WTC11 (cell line): ENCODE measurements at regions not wholly inside any gene's neighbourhood (a gene's known extent, or its start where the extent isn't known, plus 50 kb on each side); places are given as distances from the start of the nearest gene placed in this dataset.

Experiments
- ATAC-seq: fragments of 200-7000 bp; cut with Tn5 transposase; 2 replicates; pipeline ENCODE4 v1.10.0; 2021; ENCODE audit warnings: mild to moderate bottlenecking, moderate library complexity
- CTCF ChIA-PET: fragments of 300-600 bp; sonication (Branson Sonifier 250); formaldehyde crosslinking; loops from one replicate; lab custom pipeline; 2021; ENCODE audit warnings: antibody characterized with exemption; lab: Charles Lee
- POLR2A ChIA-PET: fragments of 350-600 bp; sonication (Branson Sonifier 250); formaldehyde crosslinking; loops from one replicate; lab custom pipeline; 2021; ENCODE audit warnings: antibody characterized with exemption; lab: Charles Lee
- DNase-seq: peaks from one replicate; pipeline ENCODE4 v3.0.0; 2021; ENCODE audit warnings: low spot score
- H3K27ac Mint-ChIP-seq: 2 replicates; pipeline ENCODE4 v1.8.0; 2021; ENCODE audit warnings: mixed read lengths
- H3K27me3 Mint-ChIP-seq: 2 replicates; pipeline ENCODE4 v1.8.0; 2021; ENCODE audit warnings: low read depth, mild to moderate bottlenecking, moderate library complexity, mixed read lengths
- H3K36me3 Mint-ChIP-seq: 2 replicates; pipeline ENCODE4 v1.8.0; 2021; ENCODE audit warnings: mixed read lengths
- H3K4me1 Mint-ChIP-seq: 2 replicates; pipeline ENCODE4 v1.8.0; 2022; ENCODE audit warnings: mixed read lengths
- H3K4me3 Mint-ChIP-seq: 2 replicates; pipeline ENCODE4 v1.8.0; 2021; ENCODE audit warnings: mild to moderate bottlenecking, moderate library complexity, mixed read lengths
- H3K9me3 Mint-ChIP-seq: 2 replicates; pipeline ENCODE4 v1.8.0; 2021; ENCODE audit warnings: mixed read lengths
- AFF4 ChIP-seq: sonication (generic); formaldehyde crosslinking; IDR thresholded peaks from 2 replicates; pipeline ENCODE4 v1.8.1; 2023; ENCODE audit warnings: mild to moderate bottlenecking, missing genetic modification reagents, borderline replicate concordance
- ATF1 ChIP-seq: sonication (generic); formaldehyde crosslinking; IDR thresholded peaks from 2 replicates; pipeline ENCODE4 v1.8.1; 2023; ENCODE audit warnings: mild to moderate bottlenecking, moderate library complexity, missing genetic modification reagents
- CREB1 ChIP-seq: sonication (generic); formaldehyde crosslinking; IDR thresholded peaks from 2 replicates; pipeline ENCODE4 v1.8.0; 2023; ENCODE audit warnings: mild to moderate bottlenecking, missing genetic modification reagents
- E2F5 ChIP-seq: sonication (generic); formaldehyde crosslinking; IDR thresholded peaks from 2 replicates; pipeline ENCODE4 v1.8.1; 2022; ENCODE audit warnings: mild to moderate bottlenecking, moderate library complexity, missing genetic modification reagents
- ELF4 ChIP-seq: sonication (generic); formaldehyde crosslinking; IDR thresholded peaks from 2 replicates; pipeline ENCODE4 v1.8.1; 2022; ENCODE audit warnings: low read depth, mild to moderate bottlenecking, moderate library complexity, missing genetic modification reagents
- EMX1 ChIP-seq: fragments of 250-450 bp; sonication (Bioruptor Pico); IDR thresholded peaks from 2 replicates; pipeline ENCODE4 v1.8.0; 2021; ENCODE audit warnings: mild to moderate bottlenecking
- FOXP4 ChIP-seq: sonication (generic); formaldehyde crosslinking; IDR thresholded peaks from 2 replicates; pipeline ENCODE4 v1.8.0; 2022; ENCODE audit warnings: mild to moderate bottlenecking, missing genetic modification reagents
- HMGXB4 ChIP-seq: sonication (generic); formaldehyde crosslinking; IDR thresholded peaks from 2 replicates; pipeline ENCODE4 v1.8.1; 2023; ENCODE audit warnings: mild to moderate bottlenecking, moderate library complexity, missing genetic modification reagents
- IRF2 ChIP-seq: sonication (generic); formaldehyde crosslinking; IDR thresholded peaks from 2 replicates; pipeline ENCODE4 v1.8.0; 2022; ENCODE audit warnings: low read depth, missing genetic modification reagents, borderline replicate concordance
- JAZF1 ChIP-seq: fragments of 250-450 bp; sonication (Bioruptor Pico); IDR thresholded peaks from 2 replicates; pipeline ENCODE4 v1.9.0; 2021; ENCODE audit warnings: moderate library complexity, mild to moderate bottlenecking, inconsistent platforms
- MAX ChIP-seq: sonication (generic); formaldehyde crosslinking; IDR thresholded peaks from 2 replicates; pipeline ENCODE4 v1.8.0; 2022; ENCODE audit warnings: mild to moderate bottlenecking, missing genetic modification reagents
- NFE2L1 ChIP-seq: sonication (generic); formaldehyde crosslinking; IDR thresholded peaks from 2 replicates; pipeline ENCODE4 v1.8.1; 2023; ENCODE audit warnings: missing genetic modification reagents
- OVOL2 ChIP-seq: fragments of 250-450 bp; sonication (Bioruptor Pico); IDR thresholded peaks from 2 replicates; pipeline ENCODE4 v1.9.0; 2021; ENCODE audit warnings: mild to moderate bottlenecking, borderline replicate concordance
- RORB ChIP-seq: fragments of 250-450 bp; sonication (Bioruptor Pico); IDR thresholded peaks from 2 replicates; pipeline ENCODE4 v1.9.0; 2021; ENCODE audit warnings: mild to moderate bottlenecking
- USF1 ChIP-seq: sonication (generic); formaldehyde crosslinking; IDR thresholded peaks from 2 replicates; pipeline ENCODE4 v1.8.0; 2022; ENCODE audit warnings: mild to moderate bottlenecking, missing genetic modification reagents
- ZMAT4 ChIP-seq: fragments of 250-450 bp; sonication (Bioruptor Pico); IDR thresholded peaks from 2 replicates; pipeline ENCODE4 v1.9.0; 2021; ENCODE audit warnings: mild to moderate bottlenecking
- ZNF138 ChIP-seq: sonication (generic); formaldehyde crosslinking; conservative IDR thresholded peaks from 2 replicates; pipeline ENCODE4 v1.8.1; 2022; ENCODE audit warnings: mild to moderate bottlenecking, moderate library complexity, missing genetic modification reagents
- ZNF232 ChIP-seq: sonication (generic); formaldehyde crosslinking; IDR thresholded peaks from 2 replicates; pipeline ENCODE4 v1.8.0; 2022; ENCODE audit warnings: mild to moderate bottlenecking, missing genetic modification reagents
- ZNF317 ChIP-seq: sonication (generic); formaldehyde crosslinking; IDR thresholded peaks from 2 replicates; pipeline ENCODE4 v1.8.1; 2023; ENCODE audit warnings: low read depth, mild to moderate bottlenecking, moderate library complexity, missing genetic modification reagents, borderline replicate concordance
- ZNF416 ChIP-seq: fragments of 250-450 bp; sonication (Bioruptor Pico); IDR thresholded peaks from 2 replicates; pipeline ENCODE4 v1.9.0; 2021; ENCODE audit warnings: mild to moderate bottlenecking, inconsistent platforms
- ZNF532 ChIP-seq: fragments of 250-450 bp; sonication (Bioruptor Pico); IDR thresholded peaks from 2 replicates; pipeline ENCODE4 v1.9.0; 2021; ENCODE audit warnings: mild to moderate bottlenecking, borderline replicate concordance
- ZNF671 ChIP-seq: fragments of 250-450 bp; sonication (Bioruptor Pico); IDR thresholded peaks from 2 replicates; pipeline ENCODE4 v1.8.0; 2021; ENCODE audit warnings: mild to moderate bottlenecking

GRCh38 chr10:130807096-130807495 lies 504.4 kb downstream of the TCERG1L start (continued):
- TF ChIP-seq RORB (no peak), ZNF416 (CRISPR knock-in tag) (no peak), AFF4 (no peak), ZNF232 (CRISPR knock-in tag) (no peak)

- H3K27me3 Mint-ChIP-seq = no peaks in the 10 kb centered on the region; the same call in 1 of the 2 replicates
- TF ChIP-seq ZNF671 (CRISPR knock-in tag) (no peak), ZMAT4 (no peak), ZNF416 (CRISPR knock-in tag) (no peak), ZNF138 (no peak), USF1 (CRISPR knock-in tag) (no peak), OVOL2 (CRISPR knock-in tag) (no peak), ZNF317 (CRISPR knock-in tag) (no peak), CREB1 (CRISPR knock-in tag) (no peak), HMGXB4 (no peak), JAZF1 (CRISPR knock-in tag) (no peak), ELF4 (CRISPR knock-in tag) (no peak), NFE2L1 (CRISPR knock-in tag) (no peak), E2F5 (no peak), ATF1 (no peak), IRF2 (CRISPR knock-in tag) (no peak), MAX (CRISPR knock-in tag) (no peak), FOXP4 (CRISPR knock-in tag) (no peak), EMX1 (CRISPR knock-in tag) (no peak), ZNF532 (CRISPR knock-in tag) (no peak)
Measured at GRCh38 chr10:130807721-130808120, 503.8 kb downstream of the TCERG1L start.

More at GRCh38 chr10:130807721-130808120, 503.8 kb downstream of the TCERG1L start:
- DNase-seq (no peak), ATAC-seq (no peak)
- H3K4me3 Mint-ChIP-seq = no peak overlapping the region
- no peaks in the 10 kb centered on the region for H3K4me1 Mint-ChIP-seq
- peaks cover 48% of the 10 kb centered on the region for H3K9me3 Mint-ChIP-seq
- H3K27ac Mint-ChIP-seq = no peak overlapping the region
- H3K36me3 Mint-ChIP-seq = peaks cover 52% of the 10 kb centered on the region
- ChIA-PET CTCF (no interaction called here), POLR2A (no interaction called here)
